ENCODE measurements at regions not wholly inside any gene's neighbourhood (a gene's known extent, or its start where the extent isn't known, plus 50 kb on each side); places are given as distances from the start of the nearest gene placed in this dataset.

DNA sequence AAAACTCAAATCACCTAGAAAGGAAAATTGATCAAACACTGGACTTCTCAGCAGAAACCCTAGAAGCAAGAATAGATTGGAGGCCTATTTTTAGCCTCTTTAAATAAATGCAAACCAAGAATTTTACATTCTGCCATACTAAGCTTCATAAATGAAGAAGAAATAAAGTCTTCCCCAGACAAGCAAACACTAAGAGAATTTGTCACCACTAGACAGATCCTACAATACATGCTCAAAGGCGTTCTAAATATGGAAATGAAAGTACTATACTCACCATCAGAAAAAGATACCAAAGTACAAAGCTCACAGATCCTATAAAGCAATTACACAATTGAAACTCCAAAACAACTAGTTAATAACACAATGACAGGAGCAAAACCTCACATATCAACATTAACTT is 578.1 kb downstream of the UQCRFS1 start:
- no peak for TF ChIP-seq IKZF1 (conservative IDR thresholded peaks at IDR 0.05)
- 0% methylated on average over 1 of the region's 1 CpG for WGBS (ENCODE audit: insufficient coverage, insufficient replicate concordance, low lambda C conversion rate, missing lambda C conversion rate)

DNA sequence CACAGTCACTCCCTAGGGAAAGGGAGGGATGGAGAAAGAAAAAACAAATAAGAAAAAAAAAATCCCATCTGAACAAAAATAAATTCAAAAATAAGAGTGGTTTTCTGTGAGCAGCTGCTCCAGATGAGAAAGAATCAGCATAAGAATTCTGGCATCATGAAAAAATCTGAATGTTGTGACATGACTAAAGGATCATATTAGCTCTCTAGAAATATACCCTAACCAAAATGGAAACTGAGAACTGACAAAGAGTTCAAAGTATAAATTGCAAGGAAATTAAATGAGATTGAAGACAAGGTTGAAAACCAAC is 579.0 kb downstream of the UQCRFS1 start:
- Histone ChIP-seq H3K27me3 (replicated peaks in 1 of 2; ENCODE audit: control insufficient read depth in 2 of 2, insufficient read depth in 2 of 2, low read length in 1 of 2) (no peaks in the 10 kb centered on the region), H2AFZ (ENCODE audit: control insufficient read depth, low read depth, low read length) (no peak overlapping the region), H4K20me1 (ENCODE audit: control insufficient read depth, insufficient read depth) (no peaks in the 10 kb centered on the region), H3K9me3 (replicated peaks; ENCODE audit: control insufficient read depth, insufficient read depth, low read length) (no peaks in the 10 kb centered on the region; the same call in 2 of the 3 replicates), H3K9ac (ENCODE audit: control insufficient read depth, insufficient read depth, low read length) (no peak overlapping the region), H3K79me2 (ENCODE audit: control insufficient read depth, insufficient read depth, low read length) (no peaks in the 10 kb centered on the region), H3K4me1 (ENCODE audit: control insufficient read depth, insufficient read depth, low read length) (no peaks in the 10 kb centered on the region), H3K4me2 (ENCODE audit: control insufficient read depth, insufficient read depth) (no peak overlapping the region), H3K36me3 (ENCODE audit: control insufficient read depth in 2 of 2, insufficient read depth in 2 of 2, low read length in 1 of 2) (no peaks in the 10 kb centered on the region), H3K27ac (ENCODE audit: control insufficient read depth, insufficient read depth) (no peak overlapping the region), H3K4me3 (no peak overlapping the region)
- BruUV-seq (replicated peaks), result no TSS peak
- FAIRE-seq (no peak), DNase-seq (ENCODE audit: low read depth, low spot score) (no peak), ATAC-seq (no peak)
- ChIA-PET POLR2A (interaction anchor here (1.0 kb wide), 1 partner anchor 165 kb away, joined by 4 read pairs; no protein-coding TSS in a partner anchor), SMC1A (ENCODE audit: uncharacterized antibody, unreplicated experiment) (interaction anchor here (0.6 to 3.6 kb wide), 24 partner anchors 12 to 658 kb away, joined by 3 to 26 read pairs (median 4); no protein-coding TSS in a partner anchor), CTCF (interaction anchor here (0.7 to 5.6 kb wide), 26 partner anchors 8 to 660 kb away, joined by 3 to 72 read pairs (median 4); no protein-coding TSS in a partner anchor), RAD21 (ENCODE audit: unreplicated experiment) (interaction anchor here (0.6 to 5.7 kb wide), 17 partner anchors 14 to 661 kb away, joined by 3 to 77 read pairs (median 4); no protein-coding TSS in a partner anchor)
- in situ Hi-C loops (cut with MboI) (no loop called here), intact Hi-C loops (cut with micrococcal nuclease; ENCODE audit: unreplicated experiment) (no loop called here)
- TF ChIP-seq, protein P1, sequence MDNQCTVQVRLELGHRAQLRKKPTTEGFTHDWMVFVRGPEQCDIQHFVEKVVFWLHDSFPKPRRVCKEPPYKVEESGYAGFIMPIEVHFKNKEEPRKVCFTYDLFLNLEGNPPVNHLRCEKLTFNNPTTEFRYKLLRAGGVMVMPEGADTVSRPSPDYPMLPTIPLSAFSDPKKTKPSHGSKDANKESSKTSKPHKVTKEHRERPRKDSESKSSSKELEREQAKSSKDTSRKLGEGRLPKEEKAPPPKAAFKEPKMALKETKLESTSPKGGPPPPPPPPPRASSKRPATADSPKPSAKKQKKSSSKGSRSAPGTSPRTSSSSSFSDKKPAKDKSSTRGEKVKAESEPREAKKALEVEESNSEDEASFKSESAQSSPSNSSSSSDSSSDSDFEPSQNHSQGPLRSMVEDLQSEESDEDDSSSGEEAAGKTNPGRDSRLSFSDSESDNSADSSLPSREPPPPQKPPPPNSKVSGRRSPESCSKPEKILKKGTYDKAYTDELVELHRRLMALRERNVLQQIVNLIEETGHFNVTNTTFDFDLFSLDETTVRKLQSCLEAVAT (IDR thresholded peaks at IDR 0.05), result no peak
- TF ChIP-seq CHD1 (IDR thresholded peaks at IDR 0.05; ENCODE audit: low read depth, low read length) (no peak), YY1 (IDR thresholded peaks at IDR 0.05; ENCODE audit: low read depth, low read length) (no peak), TAF1 (IDR thresholded peaks at IDR 0.05; ENCODE audit: borderline replicate concordance, low read depth, low read length) (no peak), RFX5 (IDR thresholded peaks at IDR 0.05; ENCODE audit: low read depth, low read length) (no peak), BMI1 (IDR thresholded peaks at IDR 0.05; ENCODE audit: borderline replicate concordance) (no peak), NFYA (IDR thresholded peaks at IDR 0.05; ENCODE audit: borderline replicate concordance, low read depth, low read length) (no peak)
- TF ChIP-seq, protein P2, sequence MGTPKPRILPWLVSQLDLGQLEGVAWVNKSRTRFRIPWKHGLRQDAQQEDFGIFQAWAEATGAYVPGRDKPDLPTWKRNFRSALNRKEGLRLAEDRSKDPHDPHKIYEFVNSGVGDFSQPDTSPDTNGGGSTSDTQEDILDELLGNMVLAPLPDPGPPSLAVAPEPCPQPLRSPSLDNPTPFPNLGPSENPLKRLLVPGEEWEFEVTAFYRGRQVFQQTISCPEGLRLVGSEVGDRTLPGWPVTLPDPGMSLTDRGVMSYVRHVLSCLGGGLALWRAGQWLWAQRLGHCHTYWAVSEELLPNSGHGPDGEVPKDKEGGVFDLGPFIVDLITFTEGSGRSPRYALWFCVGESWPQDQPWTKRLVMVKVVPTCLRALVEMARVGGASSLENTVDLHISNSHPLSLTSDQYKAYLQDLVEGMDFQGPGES (IDR thresholded peaks at IDR 0.05), result no peak
- TF ChIP-seq, protein P3, sequence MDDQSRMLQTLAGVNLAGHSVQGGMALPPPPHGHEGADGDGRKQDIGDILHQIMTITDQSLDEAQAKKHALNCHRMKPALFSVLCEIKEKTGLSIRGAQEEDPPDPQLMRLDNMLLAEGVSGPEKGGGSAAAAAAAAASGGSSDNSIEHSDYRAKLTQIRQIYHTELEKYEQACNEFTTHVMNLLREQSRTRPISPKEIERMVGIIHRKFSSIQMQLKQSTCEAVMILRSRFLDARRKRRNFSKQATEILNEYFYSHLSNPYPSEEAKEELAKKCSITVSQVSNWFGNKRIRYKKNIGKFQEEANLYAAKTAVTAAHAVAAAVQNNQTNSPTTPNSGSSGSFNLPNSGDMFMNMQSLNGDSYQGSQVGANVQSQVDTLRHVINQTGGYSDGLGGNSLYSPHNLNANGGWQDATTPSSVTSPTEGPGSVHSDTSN (IDR thresholded peaks at IDR 0.05; ENCODE audit: insufficient replicate concordance, low read depth, low read length), result no peak
- TF ChIP-seq, protein P4, sequence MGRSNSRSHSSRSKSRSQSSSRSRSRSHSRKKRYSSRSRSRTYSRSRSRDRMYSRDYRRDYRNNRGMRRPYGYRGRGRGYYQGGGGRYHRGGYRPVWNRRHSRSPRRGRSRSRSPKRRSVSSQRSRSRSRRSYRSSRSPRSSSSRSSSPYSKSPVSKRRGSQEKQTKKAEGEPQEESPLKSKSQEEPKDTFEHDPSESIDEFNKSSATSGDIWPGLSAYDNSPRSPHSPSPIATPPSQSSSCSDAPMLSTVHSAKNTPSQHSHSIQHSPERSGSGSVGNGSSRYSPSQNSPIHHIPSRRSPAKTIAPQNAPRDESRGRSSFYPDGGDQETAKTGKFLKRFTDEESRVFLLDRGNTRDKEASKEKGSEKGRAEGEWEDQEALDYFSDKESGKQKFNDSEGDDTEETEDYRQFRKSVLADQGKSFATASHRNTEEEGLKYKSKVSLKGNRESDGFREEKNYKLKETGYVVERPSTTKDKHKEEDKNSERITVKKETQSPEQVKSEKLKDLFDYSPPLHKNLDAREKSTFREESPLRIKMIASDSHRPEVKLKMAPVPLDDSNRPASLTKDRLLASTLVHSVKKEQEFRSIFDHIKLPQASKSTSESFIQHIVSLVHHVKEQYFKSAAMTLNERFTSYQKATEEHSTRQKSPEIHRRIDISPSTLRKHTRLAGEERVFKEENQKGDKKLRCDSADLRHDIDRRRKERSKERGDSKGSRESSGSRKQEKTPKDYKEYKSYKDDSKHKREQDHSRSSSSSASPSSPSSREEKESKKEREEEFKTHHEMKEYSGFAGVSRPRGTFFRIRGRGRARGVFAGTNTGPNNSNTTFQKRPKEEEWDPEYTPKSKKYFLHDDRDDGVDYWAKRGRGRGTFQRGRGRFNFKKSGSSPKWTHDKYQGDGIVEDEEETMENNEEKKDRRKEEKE (IDR thresholded peaks at IDR 0.05), result no peak

More for the DNA sequence above, 578.1 kb downstream of the UQCRFS1 start:
- H3K79me2 ChIP-seq (ENCODE audit: control insufficient read depth, insufficient read depth, low read length), result no peaks in the 10 kb centered on the region
- no peaks in the 10 kb centered on the region for H3K27me3 ChIP-seq (replicated peaks in 1 of 2; ENCODE audit: control insufficient read depth in 2 of 2, insufficient read depth in 2 of 2, low read length in 1 of 2)
- no peaks in the 10 kb centered on the region for H3K4me1 ChIP-seq (ENCODE audit: control insufficient read depth, insufficient read depth, low read length)
- no TSS peak for BruUV-seq (replicated peaks)
- ChIA-PET SMC1A (ENCODE audit: uncharacterized antibody, unreplicated experiment) (interaction anchor here (1.0 to 3.6 kb wide), 9 partner anchors 28 to 668 kb away, joined by 3 to 26 read pairs (median 4); no protein-coding TSS in a partner anchor), CTCF (interaction anchor here (1.0 to 5.6 kb wide), 15 partner anchors 7 to 661 kb away, joined by 3 to 72 read pairs (median 4); no protein-coding TSS in a partner anchor), RAD21 (ENCODE audit: unreplicated experiment) (interaction anchor here (0.9 to 5.7 kb wide), 6 partner anchors 15 to 186 kb away, joined by 3 to 77 read pairs (median 8); no protein-coding TSS in a partner anchor), POLR2A (no interaction called here)
- no peak for ATAC-seq
- no peaks in the 10 kb centered on the region for H4K20me1 ChIP-seq (ENCODE audit: control insufficient read depth, insufficient read depth)
- H2AFZ ChIP-seq (ENCODE audit: control insufficient read depth, low read depth, low read length), result no peak overlapping the region
- H3K27ac ChIP-seq (ENCODE audit: control insufficient read depth, insufficient read depth), result no peak overlapping the region
- H3K9ac ChIP-seq (ENCODE audit: control insufficient read depth, insufficient read depth, low read length), result no peak overlapping the region
- FAIRE-seq, result no peak
- no peaks in the 10 kb centered on the region for H3K36me3 ChIP-seq (ENCODE audit: control insufficient read depth in 2 of 2, insufficient read depth in 2 of 2, low read length in 1 of 2)
- intact Hi-C loops (cut with micrococcal nuclease; ENCODE audit: unreplicated experiment), result no loop called here
- no peaks in the 10 kb centered on the region; the same call in 2 of the 3 replicates for H3K9me3 ChIP-seq (replicated peaks; ENCODE audit: control insufficient read depth, insufficient read depth, low read length)
- H3K4me3 ChIP-seq, result no peak overlapping the region
- in situ Hi-C loops (cut with MboI), result no loop called here
- DNase-seq (ENCODE audit: low read depth, low spot score), result no peak
- no peak overlapping the region for H3K4me2 ChIP-seq (ENCODE audit: control insufficient read depth, insufficient read depth)
